GM12864 (cell line): ENCODE measurements at regions not wholly inside any gene's neighbourhood (a gene's known extent, or its start where the extent isn't known, plus 50 kb on each side); places are given as distances from the start of the nearest gene placed in this dataset.

Experiments used
- DNase-seq: peaks from one replicate; pipeline ENCODE4 v3.0.0-alpha.2; 2011; ENCODE audit warnings: low read depth
- H3K4me3 ChIP-seq: 2 replicates; pipeline ENCODE4 v1.5.1; 2011; ENCODE audit warnings: mild to moderate bottlenecking, low read depth, low read length, control low read depth
- CTCF ChIP-seq: IDR thresholded peaks from 2 replicates; pipeline ENCODE4 v1.5.1; 2011; ENCODE audit warnings: low read depth, mild to moderate bottlenecking, moderate library complexity, low read length, control low read depth, inconsistent platforms; ENCODE audit errors: missing control alignments

- H3K4me3 ChIP-seq: no peak overlapping the region
- TF ChIP-seq CTCF: peak; percentile 67
- DNase-seq: peak; percentile 53
Measured at GRCh38 chr11:112588252-112588694, 327.6 kb upstream of the PLET1 start.

- H3K4me3 ChIP-seq: no peak overlapping the region
- DNase-seq: no peak
- TF ChIP-seq CTCF: no peak
Measured at GRCh38 chr11:112589155-112589554, 328.5 kb upstream of the PLET1 start.

GRCh38 chr11:112590764-112591163, 330.1 kb upstream of the PLET1 start:
- H3K4me3 ChIP-seq: no peak overlapping the region
- TF ChIP-seq CTCF: no peak
- no peak for DNase-seq

GRCh38 chr11:112593440-112593839, 332.8 kb upstream of the PLET1 start:
- no peak overlapping the region for H3K4me3 ChIP-seq
- no peak for DNase-seq
- no peak for TF ChIP-seq CTCF

GRCh38 chr11:112596324-112596723, 335.7 kb upstream of the PLET1 start:
- TF ChIP-seq CTCF: no peak
- H3K4me3 ChIP-seq: no peak overlapping the region
- DNase-seq: no peak

- DNase-seq: no peak
- no peak overlapping the region for H3K4me3 ChIP-seq
- TF ChIP-seq CTCF: no peak
Measured at GRCh38 chr11:112597286-112597790, 336.7 kb upstream of the PLET1 start.

- DNase-seq: no peak
- H3K4me3 ChIP-seq: no peak overlapping the region
- TF ChIP-seq CTCF: no peak
Measured at GRCh38 chr11:112599265-112599664, 338.6 kb upstream of the PLET1 start.
